B cell (primary cell): ENCODE measurements at regions not wholly inside any gene's neighbourhood (a gene's known extent, or its start where the extent isn't known, plus 50 kb on each side); places are given as distances from the start of the nearest gene placed in this dataset.

Experiments
- EZH2 ChIP-seq: IDR thresholded peaks from 2 replicates; pipeline ENCODE4 v1.6.1; 2012; ENCODE audit warnings: borderline replicate concordance, low read depth, mild to moderate bottlenecking, moderate library complexity, low read length; ENCODE audit not compliant: insufficient read depth, poor library complexity, severe bottlenecking
- TF ChIP-seq, protein P1 (sequence below): fragments of 200-600 bp; IDR thresholded peaks from one replicate; pipeline ENCODE4 v1.8.0; 2022; ENCODE audit warnings: antibody characterized with exemption, mild to moderate bottlenecking

DNA sequence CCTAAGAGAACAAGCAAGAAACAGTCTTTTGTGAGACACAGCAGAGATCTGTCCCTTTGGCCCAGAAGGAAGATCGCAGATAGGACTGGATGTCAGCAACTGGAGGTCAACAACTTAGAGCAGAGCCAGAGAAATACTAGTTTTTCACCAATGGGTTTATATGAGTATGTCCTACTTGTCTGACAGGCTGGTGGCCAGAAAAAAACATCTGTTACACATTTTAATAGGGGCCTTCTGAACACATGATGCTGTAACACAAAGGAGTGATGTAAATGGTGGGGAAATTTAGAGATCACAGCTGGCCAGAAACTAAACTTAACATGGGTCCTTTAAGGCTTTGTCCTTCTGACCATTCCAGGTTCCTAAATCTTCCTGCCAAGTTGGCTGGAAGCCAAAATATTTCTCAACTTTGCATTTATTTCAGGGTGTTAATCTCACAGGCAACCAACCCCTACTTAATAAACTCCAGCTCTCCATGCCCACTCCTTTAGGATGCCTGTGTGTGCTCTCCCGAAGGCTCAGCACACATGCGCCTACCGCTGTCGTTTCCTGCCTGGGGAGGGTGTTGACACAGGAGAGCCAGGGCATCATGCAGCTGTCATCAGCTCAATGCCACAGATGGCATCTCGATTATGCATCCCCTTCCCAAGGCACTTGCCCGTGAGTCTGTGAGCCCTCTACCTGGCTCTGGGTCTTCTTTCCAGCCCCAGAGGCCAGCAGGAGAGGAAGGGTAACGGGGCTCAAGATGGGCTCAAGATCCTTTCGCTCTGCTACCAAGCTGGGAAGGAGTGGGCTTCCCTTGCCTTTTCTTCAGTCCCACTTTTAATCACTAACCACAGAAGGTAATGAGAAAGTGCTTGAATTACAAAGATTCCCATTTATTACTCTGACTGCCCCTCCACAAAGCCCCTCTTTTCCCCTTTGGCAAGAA, 252.5 kb downstream of the ETAA1 start:
- TF ChIP-seq, protein P1, sequence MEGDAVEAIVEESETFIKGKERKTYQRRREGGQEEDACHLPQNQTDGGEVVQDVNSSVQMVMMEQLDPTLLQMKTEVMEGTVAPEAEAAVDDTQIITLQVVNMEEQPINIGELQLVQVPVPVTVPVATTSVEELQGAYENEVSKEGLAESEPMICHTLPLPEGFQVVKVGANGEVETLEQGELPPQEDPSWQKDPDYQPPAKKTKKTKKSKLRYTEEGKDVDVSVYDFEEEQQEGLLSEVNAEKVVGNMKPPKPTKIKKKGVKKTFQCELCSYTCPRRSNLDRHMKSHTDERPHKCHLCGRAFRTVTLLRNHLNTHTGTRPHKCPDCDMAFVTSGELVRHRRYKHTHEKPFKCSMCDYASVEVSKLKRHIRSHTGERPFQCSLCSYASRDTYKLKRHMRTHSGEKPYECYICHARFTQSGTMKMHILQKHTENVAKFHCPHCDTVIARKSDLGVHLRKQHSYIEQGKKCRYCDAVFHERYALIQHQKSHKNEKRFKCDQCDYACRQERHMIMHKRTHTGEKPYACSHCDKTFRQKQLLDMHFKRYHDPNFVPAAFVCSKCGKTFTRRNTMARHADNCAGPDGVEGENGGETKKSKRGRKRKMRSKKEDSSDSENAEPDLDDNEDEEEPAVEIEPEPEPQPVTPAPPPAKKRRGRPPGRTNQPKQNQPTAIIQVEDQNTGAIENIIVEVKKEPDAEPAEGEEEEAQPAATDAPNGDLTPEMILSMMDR, result no peak
- TF ChIP-seq EZH2, result no peak
